ENCODE measurements at regions not wholly inside any gene's neighbourhood (a gene's known extent, or its start where the extent isn't known, plus 50 kb on each side); places are given as distances from the start of the nearest gene placed in this dataset.

- Histone ChIP-seq H3K23me2 (ENCODE audit: low read depth, low read length) (peaks cover 2% of the 10 kb centered on the region; the same call in 1 of the 2 replicates), H3K18ac (ENCODE audit: extremely low read depth, low read length) (no peak overlapping the region), H4K20me1 (replicated peaks in 1 of 2; ENCODE audit: control insufficient read depth in 1 of 2, insufficient read depth in 2 of 2, low read length in 2 of 2) (no peaks in the 10 kb centered on the region), H2BK20ac (ENCODE audit: low read length) (no peak overlapping the region), H3K27me3 (replicated peaks in 1 of 4; ENCODE audit: control insufficient read depth in 3 of 4, extremely low read depth in 1 of 4, insufficient read depth in 3 of 4, low read length in 3 of 4) (no peaks in the 10 kb centered on the region), H3K79me2 (ENCODE audit: control insufficient read depth in 1 of 2, insufficient read depth in 2 of 2, low read length in 2 of 2) (no peaks in the 10 kb centered on the region), H4K91ac (replicated peaks; ENCODE audit: insufficient read length, low read length) (no peak overlapping the region), H2BK15ac (ENCODE audit: low read length) (no peak overlapping the region), H3K4me1 (replicated peaks in 1 of 4; ENCODE audit: control insufficient read depth in 3 of 4, insufficient read depth in 4 of 4, low read length in 3 of 4) (no peaks in the 10 kb centered on the region), H3K56ac (replicated peaks; ENCODE audit: insufficient read length, low read depth, low read length) (no peak overlapping the region), H3K27ac (ENCODE audit: low read depth, low read length) (no peak overlapping the region), H3K9me3 (ENCODE audit: insufficient read depth in 2 of 2, low read depth in 1 of 2, low read length in 1 of 2) (no peaks in the 10 kb centered on the region), H2AFZ (ENCODE audit: low read length) (no peak overlapping the region), H4K5ac (ENCODE audit: insufficient read length, low read depth, low read length) (no peak overlapping the region), H3K4me3 (ENCODE audit: extremely low read depth in 1 of 4, insufficient read depth in 2 of 4, low read depth in 3 of 4, low read length in 4 of 4) (no peak overlapping the region), H3K36me3 (ENCODE audit: control insufficient read depth in 2 of 4, insufficient read depth in 4 of 4, low read length in 3 of 4) (no peaks in the 10 kb centered on the region), H2AK5ac (ENCODE audit: low read depth, low read length) (no peak overlapping the region), H3K14ac (ENCODE audit: insufficient read length) (no peak overlapping the region), H3K4me2 (ENCODE audit: insufficient read depth in 1 of 2, low read depth in 2 of 2, low read length in 2 of 2) (no peak overlapping the region), H2BK120ac (replicated peaks; ENCODE audit: low read depth, low read length) (no peak overlapping the region), H3K23ac (ENCODE audit: insufficient read length) (no peak overlapping the region), H3K9ac (replicated peaks in 1 of 4; ENCODE audit: extremely low read depth in 1 of 4, low read depth in 3 of 4, low read length in 3 of 4) (no peak overlapping the region), H3K79me1 (ENCODE audit: low read depth, low read length) (no peaks in the 10 kb centered on the region), H4K8ac (ENCODE audit: extremely low read depth, insufficient read depth, low read length) (no peak overlapping the region), H3K4ac (replicated peaks; ENCODE audit: insufficient read length, low read depth, low read length) (no peak overlapping the region), H2BK5ac (ENCODE audit: low read depth, low read length) (no peak overlapping the region), H2BK12ac (ENCODE audit: low read depth, low read length) (no peak overlapping the region)
- DNase-seq (ENCODE audit: low read depth in 1 of 2, low spot score in 2 of 2) = no peak
- peak; percentile 7 for FAIRE-seq
- WGBS, 2 experiments (ENCODE audit: extremely low coverage in 1 of 2, insufficient coverage in 1 of 2, insufficient read length in 1 of 2, insufficient replicate concordance in 2 of 2, low coverage in 1 of 2, low lambda C conversion rate in 2 of 2, missing lambda C conversion rate in 1 of 2) = 95% methylated on average over 4 of the region's 4 CpGs; no CpG with 5 or more reads in 1 of the 2 experiments
- CTCF ChIA-PET (ENCODE audit: partially characterized antibody) = no interaction called here
- POLR2A ChIA-PET (ENCODE audit: partially characterized antibody) = no interaction called here
- TF ChIP-seq CBX5 (IDR thresholded peaks at IDR 0.05; ENCODE audit: low read depth, low read length) = no peak
- TF ChIP-seq CHD1 (IDR thresholded peaks at IDR 0.05; ENCODE audit: low read depth, low read length) = no peak
- TF ChIP-seq GTF2F1 (IDR thresholded peaks at IDR 0.05; ENCODE audit: borderline replicate concordance, low read depth, low read length) = no peak
- TF ChIP-seq EP300 (IDR thresholded peaks at IDR 0.05; ENCODE audit: borderline replicate concordance in 1 of 2, low read depth in 2 of 2, low read length in 2 of 2) = no peak
- TF ChIP-seq, protein P1, sequence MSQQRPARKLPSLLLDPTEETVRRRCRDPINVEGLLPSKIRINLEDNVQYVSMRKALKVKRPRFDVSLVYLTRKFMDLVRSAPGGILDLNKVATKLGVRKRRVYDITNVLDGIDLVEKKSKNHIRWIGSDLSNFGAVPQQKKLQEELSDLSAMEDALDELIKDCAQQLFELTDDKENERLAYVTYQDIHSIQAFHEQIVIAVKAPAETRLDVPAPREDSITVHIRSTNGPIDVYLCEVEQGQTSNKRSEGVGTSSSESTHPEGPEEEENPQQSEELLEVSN (IDR thresholded peaks at IDR 0.05) = no peak
- TF ChIP-seq SP2 (IDR thresholded peaks at IDR 0.05; ENCODE audit: low read length) = no peak
- no peak for TF ChIP-seq PHF8 (conservative IDR thresholded peaks at IDR 0.05; ENCODE audit: low read depth, low read length)
- TF ChIP-seq, protein P2, sequence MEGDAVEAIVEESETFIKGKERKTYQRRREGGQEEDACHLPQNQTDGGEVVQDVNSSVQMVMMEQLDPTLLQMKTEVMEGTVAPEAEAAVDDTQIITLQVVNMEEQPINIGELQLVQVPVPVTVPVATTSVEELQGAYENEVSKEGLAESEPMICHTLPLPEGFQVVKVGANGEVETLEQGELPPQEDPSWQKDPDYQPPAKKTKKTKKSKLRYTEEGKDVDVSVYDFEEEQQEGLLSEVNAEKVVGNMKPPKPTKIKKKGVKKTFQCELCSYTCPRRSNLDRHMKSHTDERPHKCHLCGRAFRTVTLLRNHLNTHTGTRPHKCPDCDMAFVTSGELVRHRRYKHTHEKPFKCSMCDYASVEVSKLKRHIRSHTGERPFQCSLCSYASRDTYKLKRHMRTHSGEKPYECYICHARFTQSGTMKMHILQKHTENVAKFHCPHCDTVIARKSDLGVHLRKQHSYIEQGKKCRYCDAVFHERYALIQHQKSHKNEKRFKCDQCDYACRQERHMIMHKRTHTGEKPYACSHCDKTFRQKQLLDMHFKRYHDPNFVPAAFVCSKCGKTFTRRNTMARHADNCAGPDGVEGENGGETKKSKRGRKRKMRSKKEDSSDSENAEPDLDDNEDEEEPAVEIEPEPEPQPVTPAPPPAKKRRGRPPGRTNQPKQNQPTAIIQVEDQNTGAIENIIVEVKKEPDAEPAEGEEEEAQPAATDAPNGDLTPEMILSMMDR (IDR thresholded peaks at IDR 0.05; ENCODE audit: control extremely low read depth in 1 of 3, insufficient read depth in 1 of 3, low read depth in 1 of 3, low read length in 3 of 3) = no peak
- no peak for TF ChIP-seq HDAC2 (IDR thresholded peaks at IDR 0.05; ENCODE audit: borderline replicate concordance in 1 of 2, low read depth in 2 of 2, low read length in 2 of 2)
- no peak for TF ChIP-seq RAD21 (IDR thresholded peaks at IDR 0.05 in 1 of 2, conservative IDR thresholded peaks at IDR 0.05 in 1 of 2; ENCODE audit: low read depth in 2 of 2, low read length in 2 of 2)
- TF ChIP-seq SUZ12 (IDR thresholded peaks at IDR 0.05; ENCODE audit: low read length) = no peak
Observed at GRCh38 chr5:58346041-58346440, 113.8 kb downstream of the PLK2 start.

Measured in H1 (cell line).